Activated T-cell treated with anti-CD3 and anti-CD28 coated beads for 4 hours (primary cell): ENCODE measurements at regions not wholly inside any gene's neighbourhood (a gene's known extent, or its start where the extent isn't known, plus 50 kb on each side); places are given as distances from the start of the nearest gene placed in this dataset.

ENCODE experiments used
- DNase-seq: peaks from one replicate; pipeline ENCODE4 v3.0.0-alpha.2; 2020

DNA sequence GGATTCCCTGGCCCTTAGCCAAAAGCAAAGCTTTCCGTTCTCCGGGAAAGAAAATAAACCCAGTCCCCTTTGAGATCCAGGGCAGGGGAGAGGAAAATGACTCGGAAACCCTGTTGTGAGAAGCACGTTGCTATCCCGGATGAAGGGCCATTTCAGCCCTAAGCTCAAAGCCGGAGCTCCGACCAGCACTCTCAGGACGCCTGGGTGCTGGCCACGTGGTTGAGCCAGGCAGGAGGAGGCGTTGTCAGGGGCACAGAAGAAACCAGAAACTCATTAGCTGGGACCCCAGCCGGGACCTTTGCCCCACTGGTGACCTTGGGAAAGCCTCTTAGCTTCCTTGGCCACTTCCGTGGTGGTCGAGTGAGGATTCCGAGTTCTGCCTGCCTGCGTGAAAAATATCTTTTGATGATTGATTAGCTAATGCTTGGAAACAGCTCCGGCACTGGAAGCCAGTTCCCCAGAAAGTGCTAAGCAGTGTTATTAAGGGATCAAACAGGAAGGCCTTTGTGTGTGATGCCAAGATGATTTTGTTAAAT is 57.6 kb upstream of the FZD10 start:
- DNase-seq: no peak

- no peak for DNase-seq
Observed at GRCh38 chr12:130109062-130109945, 53.0 kb upstream of the FZD10 start.

GRCh38 chr12:130110914-130111313 is 51.4 kb upstream of the FZD10 start:
- no peak for DNase-seq

DNA sequence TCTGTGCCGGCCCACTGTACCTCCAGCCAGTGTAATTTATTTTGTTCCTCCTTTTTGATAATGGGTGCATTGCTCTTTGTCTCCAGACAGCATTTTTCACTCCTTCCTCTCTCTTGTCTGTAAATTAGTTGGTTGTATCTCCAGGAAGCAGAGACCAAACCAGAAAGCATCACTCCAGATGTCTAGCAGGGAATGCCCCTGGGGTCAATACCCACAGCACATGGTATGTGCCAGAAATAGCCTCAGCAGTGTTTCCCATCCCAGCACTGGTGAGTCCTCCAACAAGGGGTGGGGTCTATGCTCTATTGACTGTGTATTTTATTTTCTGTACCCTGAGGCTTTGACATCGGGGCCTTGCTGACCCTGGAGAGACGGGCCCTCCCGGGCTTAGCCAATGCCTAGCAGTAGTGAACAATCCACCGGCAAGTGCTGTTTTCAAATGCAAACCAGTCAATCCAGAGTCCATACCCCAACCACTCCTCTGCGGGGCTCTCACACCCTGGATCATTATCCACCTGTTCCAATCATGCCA is 50.2 kb upstream of the FZD10 start:
- DNase-seq: no peak
